ENCODE measurements at regions not wholly inside any gene's neighbourhood (a gene's known extent, or its start where the extent isn't known, plus 50 kb on each side); places are given as distances from the start of the nearest gene placed in this dataset.

DNA sequence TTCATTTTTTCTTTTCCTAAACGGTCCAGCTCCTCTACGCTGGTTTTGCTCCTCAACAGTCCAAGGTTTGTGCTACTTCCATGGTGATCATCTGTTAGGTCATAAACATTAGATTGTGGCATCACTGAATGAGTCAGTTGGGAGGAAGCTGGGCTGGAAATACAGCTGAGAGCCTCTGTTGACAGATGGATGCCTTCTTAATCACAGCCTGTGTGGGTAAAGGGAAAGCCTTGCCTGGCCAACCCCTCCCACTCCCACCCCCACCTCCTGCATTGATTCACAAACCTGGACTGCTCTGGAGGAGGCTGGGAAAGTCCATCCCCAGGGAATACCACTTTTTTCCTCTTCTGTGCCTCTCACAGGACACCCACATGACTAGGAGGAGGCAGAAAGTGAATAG, 180.6 kb upstream of the CCN2 start:
- TF ChIP-seq ZNF232 (CRISPR knock-in tag; IDR thresholded peaks at IDR 0.05): no peak
- TF ChIP-seq, protein P1, sequence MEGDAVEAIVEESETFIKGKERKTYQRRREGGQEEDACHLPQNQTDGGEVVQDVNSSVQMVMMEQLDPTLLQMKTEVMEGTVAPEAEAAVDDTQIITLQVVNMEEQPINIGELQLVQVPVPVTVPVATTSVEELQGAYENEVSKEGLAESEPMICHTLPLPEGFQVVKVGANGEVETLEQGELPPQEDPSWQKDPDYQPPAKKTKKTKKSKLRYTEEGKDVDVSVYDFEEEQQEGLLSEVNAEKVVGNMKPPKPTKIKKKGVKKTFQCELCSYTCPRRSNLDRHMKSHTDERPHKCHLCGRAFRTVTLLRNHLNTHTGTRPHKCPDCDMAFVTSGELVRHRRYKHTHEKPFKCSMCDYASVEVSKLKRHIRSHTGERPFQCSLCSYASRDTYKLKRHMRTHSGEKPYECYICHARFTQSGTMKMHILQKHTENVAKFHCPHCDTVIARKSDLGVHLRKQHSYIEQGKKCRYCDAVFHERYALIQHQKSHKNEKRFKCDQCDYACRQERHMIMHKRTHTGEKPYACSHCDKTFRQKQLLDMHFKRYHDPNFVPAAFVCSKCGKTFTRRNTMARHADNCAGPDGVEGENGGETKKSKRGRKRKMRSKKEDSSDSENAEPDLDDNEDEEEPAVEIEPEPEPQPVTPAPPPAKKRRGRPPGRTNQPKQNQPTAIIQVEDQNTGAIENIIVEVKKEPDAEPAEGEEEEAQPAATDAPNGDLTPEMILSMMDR (IDR thresholded peaks at IDR 0.05): no peak
